WTC11 (cell line): ENCODE measurements at regions not wholly inside any gene's neighbourhood (a gene's known extent, or its start where the extent isn't known, plus 50 kb on each side); places are given as distances from the start of the nearest gene placed in this dataset.

Source experiments
- ATAC-seq: fragments of 200-7000 bp; cut with Tn5 transposase; 2 replicates; pipeline ENCODE4 v1.10.0; 2021; ENCODE audit warnings: mild to moderate bottlenecking, moderate library complexity
- CTCF ChIA-PET: fragments of 300-600 bp; sonication (Branson Sonifier 250); formaldehyde crosslinking; loops from one replicate; lab custom pipeline; 2021; ENCODE audit warnings: antibody characterized with exemption; lab: Charles Lee
- POLR2A ChIA-PET: fragments of 350-600 bp; sonication (Branson Sonifier 250); formaldehyde crosslinking; loops from one replicate; lab custom pipeline; 2021; ENCODE audit warnings: antibody characterized with exemption; lab: Charles Lee
- DNase-seq: peaks from one replicate; pipeline ENCODE4 v3.0.0; 2021; ENCODE audit warnings: low spot score
- H3K27ac Mint-ChIP-seq: 2 replicates; pipeline ENCODE4 v1.8.0; 2021; ENCODE audit warnings: mixed read lengths
- H3K27me3 Mint-ChIP-seq: 2 replicates; pipeline ENCODE4 v1.8.0; 2021; ENCODE audit warnings: low read depth, mild to moderate bottlenecking, moderate library complexity, mixed read lengths
- H3K36me3 Mint-ChIP-seq: 2 replicates; pipeline ENCODE4 v1.8.0; 2021; ENCODE audit warnings: mixed read lengths
- H3K4me1 Mint-ChIP-seq: 2 replicates; pipeline ENCODE4 v1.8.0; 2022; ENCODE audit warnings: mixed read lengths
- H3K4me3 Mint-ChIP-seq: 2 replicates; pipeline ENCODE4 v1.8.0; 2021; ENCODE audit warnings: mild to moderate bottlenecking, moderate library complexity, mixed read lengths
- H3K9me3 Mint-ChIP-seq: 2 replicates; pipeline ENCODE4 v1.8.0; 2021; ENCODE audit warnings: mixed read lengths
- AR ChIP-seq: fragments of 250-450 bp; sonication (Bioruptor Pico); IDR thresholded peaks from 2 replicates; pipeline ENCODE4 v1.9.0; 2021; ENCODE audit warnings: mild to moderate bottlenecking
- ATF1 ChIP-seq: sonication (generic); formaldehyde crosslinking; IDR thresholded peaks from 2 replicates; pipeline ENCODE4 v1.8.1; 2023; ENCODE audit warnings: mild to moderate bottlenecking, moderate library complexity, missing genetic modification reagents
- EMX1 ChIP-seq: fragments of 250-450 bp; sonication (Bioruptor Pico); IDR thresholded peaks from 2 replicates; pipeline ENCODE4 v1.8.0; 2021; ENCODE audit warnings: mild to moderate bottlenecking
- ERG ChIP-seq: fragments of 250-450 bp; sonication (Bioruptor Pico); IDR thresholded peaks from 2 replicates; pipeline ENCODE4 v1.8.0; 2021; ENCODE audit warnings: mild to moderate bottlenecking
- FOXJ3 ChIP-seq: sonication (generic); formaldehyde crosslinking; IDR thresholded peaks from 2 replicates; pipeline ENCODE4 v1.9.0; 2021; ENCODE audit warnings: missing genetic modification reagents, mild to moderate bottlenecking, borderline replicate concordance
- FOXP1 ChIP-seq: sonication (generic); formaldehyde crosslinking; IDR thresholded peaks from 2 replicates; pipeline ENCODE4 v1.8.0; 2022; ENCODE audit warnings: missing genetic modification reagents, mild to moderate bottlenecking, moderate library complexity, borderline replicate concordance
- HMGXB4 ChIP-seq: sonication (generic); formaldehyde crosslinking; IDR thresholded peaks from 2 replicates; pipeline ENCODE4 v1.8.1; 2023; ENCODE audit warnings: mild to moderate bottlenecking, moderate library complexity, missing genetic modification reagents
- IRF1 ChIP-seq: sonication (generic); formaldehyde crosslinking; IDR thresholded peaks from 2 replicates; pipeline ENCODE4 v1.8.0; 2023; ENCODE audit warnings: missing genetic modification reagents
- JUN ChIP-seq: sonication (generic); formaldehyde crosslinking; IDR thresholded peaks from 2 replicates; pipeline ENCODE4 v1.8.0; 2023; ENCODE audit warnings: mild to moderate bottlenecking, missing genetic modification reagents
- MXD4 ChIP-seq: fragments of 250-450 bp; sonication (Bioruptor Pico); IDR thresholded peaks from 2 replicates; pipeline ENCODE4 v1.8.0; 2021; ENCODE audit warnings: mild to moderate bottlenecking, moderate library complexity, borderline replicate concordance
- MYBL2 ChIP-seq: sonication (generic); formaldehyde crosslinking; IDR thresholded peaks from 2 replicates; pipeline ENCODE4 v1.8.1; 2023; ENCODE audit warnings: mild to moderate bottlenecking, moderate library complexity, missing genetic modification reagents
- NFATC4 ChIP-seq: fragments of 250-450 bp; sonication (Bioruptor Pico); IDR thresholded peaks from 2 replicates; pipeline ENCODE4 v1.9.0; 2021; ENCODE audit warnings: mild to moderate bottlenecking
- SP1 ChIP-seq: sonication (generic); formaldehyde crosslinking; conservative IDR thresholded peaks from 2 replicates; pipeline ENCODE4 v1.8.1; 2022; ENCODE audit warnings: missing genetic modification reagents
- TEAD1 ChIP-seq: sonication (generic); formaldehyde crosslinking; IDR thresholded peaks from 2 replicates; pipeline ENCODE4 v1.8.0; 2022; ENCODE audit warnings: mild to moderate bottlenecking, missing genetic modification reagents
- TP53 ChIP-seq: sonication (generic); formaldehyde crosslinking; IDR thresholded peaks from 2 replicates; pipeline ENCODE4 v1.8.1; 2023; ENCODE audit warnings: mild to moderate bottlenecking, missing genetic modification reagents
- ZBTB43 ChIP-seq: sonication (generic); formaldehyde crosslinking; IDR thresholded peaks from 2 replicates; pipeline ENCODE4 v1.8.1; 2023; ENCODE audit warnings: mild to moderate bottlenecking, missing genetic modification reagents
- ZNF423 ChIP-seq: fragments of 250-450 bp; sonication (Bioruptor Pico); IDR thresholded peaks from 2 replicates; pipeline ENCODE4 v2.1.2; 2022; ENCODE audit warnings: mild to moderate bottlenecking, moderate library complexity
- ZNF671 ChIP-seq: fragments of 250-450 bp; sonication (Bioruptor Pico); IDR thresholded peaks from 2 replicates; pipeline ENCODE4 v1.8.0; 2021; ENCODE audit warnings: mild to moderate bottlenecking
- ZSCAN18 ChIP-seq: fragments of 250-450 bp; sonication (Bioruptor Pico); IDR thresholded peaks from 2 replicates; pipeline ENCODE4 v2.1.2; 2022; ENCODE audit warnings: mild to moderate bottlenecking, moderate library complexity

- TF ChIP-seq ZBTB43 (CRISPR knock-in tag) (no peak), ATF1 (CRISPR knock-in tag) (no peak), ERG (no peak)
These were observed 153.7 kb upstream of the BTG1 start (continued) for GRCh38 chr12:92299344-92299743.

- POLR2A ChIA-PET = no interaction called here
- ATAC-seq (no peak), DNase-seq (no peak)
- Mint-ChIP-seq H3K27ac (no peak overlapping the region), H3K4me1 (0 out of 2 replicates have a peak, but pooled peaks cover 5% of the 10 kb centered on the region), H3K36me3 (no peaks in the 10 kb centered on the region), H3K9me3 (no peaks in the 10 kb centered on the region), H3K4me3 (no peak overlapping the region), H3K27me3 (no peaks in the 10 kb centered on the region)
- CTCF ChIA-PET = no interaction called here
- no peak for TF ChIP-seq ZBTB43 (CRISPR knock-in tag)
- no peak for TF ChIP-seq ZNF671 (CRISPR knock-in tag)
- TF ChIP-seq ZNF423 (CRISPR knock-in tag) = no peak
- TF ChIP-seq EMX1 (CRISPR knock-in tag) = no peak
- TF ChIP-seq IRF1 (CRISPR knock-in tag) = no peak
- no peak for TF ChIP-seq AR (CRISPR knock-in tag)
- TF ChIP-seq NFATC4 (CRISPR knock-in tag) = no peak
- no peak for TF ChIP-seq HMGXB4 (CRISPR knock-in tag)
- no peak for TF ChIP-seq TEAD1 (CRISPR knock-in tag)
These were observed 152.5 kb upstream of the BTG1 start for GRCh38 chr12:92297932-92298696.

- no peaks in the 10 kb centered on the region for H3K9me3 Mint-ChIP-seq
- ATAC-seq (no peak), DNase-seq (no peak)
- H3K4me3 Mint-ChIP-seq = no peak overlapping the region
- ChIA-PET CTCF (no interaction called here), POLR2A (no interaction called here)
- no peak overlapping the region for H3K27ac Mint-ChIP-seq
- H3K4me1 Mint-ChIP-seq = 0 out of 2 replicates have a peak, but pooled peaks cover 2% of the 10 kb centered on the region
- no peaks in the 10 kb centered on the region for H3K36me3 Mint-ChIP-seq
- no peaks in the 10 kb centered on the region for H3K27me3 Mint-ChIP-seq
- TF ChIP-seq MXD4 (CRISPR knock-in tag) (no peak), FOXP1 (CRISPR knock-in tag) (no peak), ZSCAN18 (CRISPR knock-in tag) (no peak), HMGXB4 (CRISPR knock-in tag) (no peak), TP53 (no peak), JUN (no peak), FOXJ3 (CRISPR knock-in tag) (no peak), SP1 (CRISPR knock-in tag) (no peak), MYBL2 (CRISPR knock-in tag) (no peak), EMX1 (CRISPR knock-in tag) (no peak)
These were observed 151.8 kb upstream of the BTG1 start for GRCh38 chr12:92297405-92297804.
